HG02970 (cell line): ENCODE measurements at regions not wholly inside any gene's neighbourhood (a gene's known extent, or its start where the extent isn't known, plus 50 kb on each side); places are given as distances from the start of the nearest gene placed in this dataset.
"Not testable (repeated sequence)": the region's sequence is repeated elsewhere in the genome, so short reads cannot be mapped to it uniquely, and the experiment has no call there.

Experiments used
- ATAC-seq: cut with Tn5 transposase; IDR thresholded peaks from one replicate; pipeline ENCODE4 v1.9.1; 2021; ENCODE audit warnings: mild to moderate bottlenecking, moderate library complexity, moderate number of reproducible peaks; ENCODE audit not compliant: unreplicated experiment, low FRiP score

DNA sequence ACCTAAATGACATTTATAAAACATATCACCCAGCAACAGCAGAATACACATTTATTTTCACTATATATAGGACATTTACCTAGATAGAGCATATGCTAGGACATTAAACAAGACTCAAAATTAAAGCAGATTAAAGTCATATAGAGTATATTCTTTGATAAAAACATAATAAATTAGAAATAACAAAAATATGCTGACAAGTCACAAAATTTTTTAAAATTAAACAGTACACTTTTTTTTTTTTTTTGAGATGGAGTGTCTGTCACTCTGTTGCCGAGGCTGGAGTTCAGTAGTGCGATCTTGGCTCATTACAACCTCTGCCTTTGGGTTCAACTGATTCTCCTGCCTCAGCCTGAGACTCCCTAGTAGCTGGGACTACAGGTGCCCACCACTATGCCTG, 758.9 kb upstream of the NRXN1 start:
- no peak for ATAC-seq

DNA sequence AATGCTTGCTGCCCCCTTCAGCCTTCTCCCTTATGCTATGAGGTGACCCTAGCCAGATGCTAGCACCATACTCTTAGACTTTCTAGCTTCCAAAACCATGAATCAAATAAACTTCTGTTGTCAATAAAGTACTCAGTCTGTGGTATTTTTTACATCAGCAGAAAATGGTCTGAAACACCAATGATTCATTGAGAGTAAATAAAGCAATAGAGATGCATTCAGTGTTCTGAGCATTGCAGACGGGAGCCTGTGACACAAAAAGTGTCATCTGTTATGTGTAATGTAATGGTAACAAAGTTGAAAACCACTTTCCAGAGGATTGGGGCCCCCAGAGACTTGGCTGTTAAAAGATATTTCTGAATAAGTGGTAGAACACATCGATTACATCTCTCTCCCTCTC, 758.0 kb upstream of the NRXN1 start:
- no peak for ATAC-seq

DNA sequence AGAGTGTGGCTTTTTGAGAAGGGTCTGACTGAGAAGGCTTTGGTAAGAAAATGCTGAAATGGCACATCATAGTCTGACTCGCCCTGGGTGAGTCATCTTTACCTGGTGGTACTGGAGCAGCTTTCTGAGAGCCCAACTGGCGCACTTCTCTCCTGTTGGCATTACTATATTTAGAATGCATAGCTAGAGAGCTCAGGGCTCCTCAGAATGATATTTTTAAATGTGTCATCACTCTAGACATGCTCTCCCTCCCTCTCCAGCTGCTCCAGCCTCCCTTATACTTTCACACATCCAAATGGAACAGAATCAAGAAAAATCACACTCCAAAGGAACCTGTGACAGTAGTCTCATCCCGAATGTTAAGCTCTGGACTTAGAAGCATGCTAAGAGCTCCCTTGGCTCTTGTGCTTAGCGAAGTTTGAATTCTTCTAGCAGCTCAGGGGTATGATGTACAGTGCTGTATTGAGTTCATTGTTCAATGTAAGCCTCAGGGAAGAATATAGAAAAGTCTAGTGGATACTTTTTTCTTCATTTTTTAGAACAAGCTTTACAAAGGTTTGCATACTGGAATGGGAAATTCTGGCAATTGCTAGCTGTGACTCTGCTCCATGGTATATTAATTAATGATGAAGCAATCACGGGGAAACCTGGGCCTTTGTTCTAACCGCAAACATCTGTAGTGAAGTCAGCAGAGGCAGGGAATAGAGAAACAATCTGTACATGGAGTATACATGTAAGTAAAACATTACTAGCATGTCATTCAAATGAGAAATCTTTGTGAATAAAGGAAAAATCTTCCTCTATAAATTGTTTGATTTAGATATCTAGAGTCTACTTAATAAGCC, 751.2 kb upstream of the NRXN1 start:
- ATAC-seq, result no peak

DNA sequence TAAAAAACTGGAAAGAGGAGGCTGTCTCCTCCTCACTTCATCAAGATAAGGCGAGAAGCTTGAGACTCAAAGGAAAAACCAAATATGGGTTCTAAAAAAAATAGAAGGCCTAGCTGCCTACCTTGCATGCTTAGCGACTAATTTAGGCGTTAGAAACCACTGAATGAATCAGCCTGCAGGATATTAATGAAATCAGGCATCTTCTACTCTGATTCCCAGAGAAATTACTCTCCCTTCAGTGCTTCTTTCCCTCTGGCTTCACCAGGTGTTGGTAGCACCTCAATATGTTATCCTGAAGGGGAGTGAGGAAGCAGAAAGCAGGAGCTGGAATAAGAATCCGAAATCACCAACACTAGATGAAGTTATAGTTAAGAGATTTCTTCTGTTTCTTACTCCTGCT, 749.8 kb upstream of the NRXN1 start:
- ATAC-seq, result no peak

DNA sequence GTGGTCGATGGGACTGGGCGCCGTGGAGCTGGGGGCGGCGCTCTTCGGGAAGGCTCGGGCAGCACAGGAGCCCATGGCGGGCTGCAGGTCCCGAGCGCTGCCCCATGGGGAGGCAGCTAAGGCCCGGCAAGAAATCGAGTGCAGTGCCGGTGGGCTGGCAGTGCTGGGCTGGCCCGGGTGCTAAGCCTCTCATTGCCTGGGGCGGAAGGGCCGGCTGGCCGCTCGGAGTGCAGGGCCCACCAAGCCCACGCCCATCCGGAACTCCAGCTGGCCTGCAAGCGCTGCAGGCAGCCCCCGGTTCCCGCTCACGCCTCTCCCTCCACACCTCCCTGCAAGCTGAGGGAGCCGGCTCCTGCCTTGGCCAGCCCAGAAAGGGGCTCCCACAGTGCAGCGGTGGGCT, 748.4 kb upstream of the NRXN1 start:
- ATAC-seq, result no peak

DNA sequence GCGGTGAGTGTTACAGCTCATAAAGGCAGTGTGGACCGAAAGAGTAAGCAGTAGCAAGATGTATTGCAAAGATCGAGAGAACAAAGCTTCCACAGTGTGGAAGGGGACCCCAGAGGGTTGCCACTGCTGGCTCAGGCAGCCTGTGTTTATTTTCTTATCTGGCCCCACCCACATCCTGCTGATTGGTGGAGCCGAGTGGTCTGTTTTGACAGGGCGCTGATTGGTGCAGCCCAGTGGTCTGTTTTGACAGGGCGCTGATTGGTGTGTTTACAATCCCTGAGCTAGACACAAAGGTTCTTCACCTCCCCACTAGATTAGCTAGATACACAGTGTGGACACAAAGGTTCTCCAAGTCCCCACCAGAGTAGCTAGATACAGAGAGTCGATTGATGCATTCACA, 747.8 kb upstream of the NRXN1 start:
- not testable (repeated sequence) for ATAC-seq

DNA sequence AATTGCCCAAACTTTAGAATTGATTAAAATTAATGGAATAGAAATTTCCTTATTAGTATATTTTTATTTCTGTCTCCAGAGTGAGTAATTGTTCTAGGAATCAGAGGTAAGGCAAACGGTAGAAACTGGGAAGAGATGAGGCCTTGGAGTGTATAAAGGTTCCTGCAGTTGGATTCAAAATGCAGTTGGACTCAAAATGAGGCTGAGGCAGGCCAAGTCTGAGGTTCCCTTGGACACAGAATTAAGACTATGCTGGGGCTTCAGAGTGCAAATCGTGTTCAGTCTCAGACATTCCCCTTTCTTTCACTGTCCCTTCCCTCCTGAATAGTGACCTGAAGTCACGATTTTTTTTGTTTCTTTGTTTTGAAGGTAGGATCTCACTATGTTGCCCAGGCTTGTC, 746.9 kb upstream of the NRXN1 start:
- no peak for ATAC-seq

DNA sequence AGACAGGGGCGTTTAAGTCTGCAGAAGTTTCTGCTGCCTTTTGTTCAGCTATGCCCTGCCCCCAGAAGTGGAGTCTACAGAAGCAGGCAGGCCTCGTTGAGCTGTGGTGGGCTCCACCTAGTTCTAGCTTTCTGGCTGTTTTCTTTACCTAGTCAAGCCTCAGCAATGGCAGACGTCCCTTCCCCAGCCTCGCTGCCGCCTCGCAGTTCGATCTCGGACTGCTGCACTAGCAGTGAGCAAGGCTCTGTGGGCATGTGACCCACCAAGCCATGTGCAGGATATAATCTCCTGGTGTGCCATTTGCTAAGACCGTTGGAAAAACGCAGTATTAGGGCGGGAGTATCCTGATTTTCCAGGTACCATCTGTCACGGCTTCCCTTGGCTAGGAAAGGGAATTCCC, 742.7 kb upstream of the NRXN1 start:
- ATAC-seq, result not testable (repeated sequence)

DNA sequence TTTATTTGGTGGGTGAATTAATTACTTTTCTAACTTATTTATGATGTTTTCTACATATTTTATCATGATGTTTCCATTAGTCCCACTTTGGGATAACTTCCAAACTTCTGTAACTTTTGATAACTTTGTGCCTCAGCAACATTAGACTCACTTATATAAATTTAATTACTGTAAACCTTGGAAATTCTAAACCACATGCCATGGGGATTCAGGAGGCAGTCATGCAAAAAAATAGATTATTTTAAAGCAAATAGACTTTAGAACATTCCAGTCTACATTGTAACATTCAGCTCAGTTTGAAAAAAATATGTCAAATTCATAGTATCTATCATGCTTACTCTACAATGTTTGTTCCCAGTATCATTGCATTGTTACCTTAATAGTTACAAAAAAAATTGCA, 728.5 kb upstream of the NRXN1 start:
- ATAC-seq, result no peak

DNA sequence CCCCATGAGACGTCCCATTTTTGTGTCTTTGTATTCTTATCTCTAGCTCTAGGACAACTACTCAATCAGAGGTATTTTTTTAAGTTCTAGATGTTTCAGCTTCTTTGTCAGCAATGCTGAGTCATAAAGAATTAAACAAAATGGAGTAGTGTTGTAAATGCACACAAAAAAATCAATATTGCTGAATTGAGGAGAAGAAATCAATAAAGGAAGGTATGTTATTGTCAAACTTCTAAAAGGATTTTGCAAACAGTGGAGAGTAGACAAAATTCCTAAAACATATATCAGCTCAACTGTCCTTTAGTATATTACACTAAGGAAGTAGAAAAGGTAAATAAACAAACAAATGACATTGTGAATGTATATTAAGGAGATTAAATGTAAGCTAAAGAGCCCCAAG, 726.1 kb upstream of the NRXN1 start:
- no peak for ATAC-seq

DNA sequence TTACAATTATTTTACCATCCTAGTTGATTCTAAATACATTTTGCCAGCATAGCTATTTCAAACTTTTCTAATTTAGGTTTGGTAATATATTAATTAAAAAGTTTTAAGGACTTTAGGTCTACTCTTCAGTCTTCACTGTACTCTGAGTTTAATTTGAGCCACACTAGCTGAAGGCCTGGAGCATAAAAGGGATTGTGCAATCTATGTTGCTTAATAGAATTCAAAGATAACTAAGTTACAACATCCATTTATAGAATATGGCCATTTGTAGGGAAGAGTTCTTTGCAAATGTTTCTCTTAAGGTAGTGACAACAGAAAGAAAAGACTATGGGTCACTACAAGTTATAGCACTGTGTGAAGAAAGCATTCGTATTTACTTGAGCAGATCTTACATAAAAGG, 702.2 kb upstream of the NRXN1 start:
- ATAC-seq, result no peak

DNA sequence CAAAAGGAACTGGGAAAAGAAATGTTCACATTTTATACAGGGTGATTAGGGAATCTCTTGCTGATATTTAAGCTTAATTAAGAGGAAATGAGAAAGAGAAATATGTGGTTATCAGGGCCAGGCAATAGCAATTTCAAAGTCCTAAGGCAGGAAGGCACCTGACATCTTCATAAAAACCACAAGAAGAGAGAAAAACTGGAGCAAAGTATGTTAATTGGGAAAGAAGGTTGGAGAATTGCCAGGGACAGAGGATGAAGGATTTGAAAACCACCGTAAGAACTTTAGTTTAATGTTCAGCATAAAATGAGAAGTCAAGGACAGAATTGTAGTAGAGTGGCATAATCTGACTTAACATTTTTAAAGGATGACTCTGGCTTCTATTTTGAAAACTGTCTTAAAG, 691.8 kb upstream of the NRXN1 start:
- ATAC-seq, result no peak

DNA sequence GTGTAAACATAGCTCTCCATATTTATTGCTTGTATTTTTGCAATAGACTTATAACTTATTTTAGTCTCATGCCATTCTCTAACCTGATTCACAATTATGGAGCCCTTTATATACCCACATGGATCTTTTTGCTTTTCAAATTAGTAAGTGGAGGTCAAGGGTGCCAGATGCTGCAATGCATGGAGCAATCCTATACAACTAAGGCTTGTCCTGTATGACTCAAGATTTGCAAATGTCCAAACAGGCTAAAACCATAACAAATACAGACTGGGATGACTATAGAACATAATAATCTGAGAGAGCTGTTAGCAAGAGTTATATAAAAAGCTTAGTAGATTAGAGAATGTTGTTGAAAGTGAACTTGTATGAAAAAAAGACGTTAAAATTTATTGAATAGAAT, 690.4 kb upstream of the NRXN1 start:
- ATAC-seq, result no peak

DNA sequence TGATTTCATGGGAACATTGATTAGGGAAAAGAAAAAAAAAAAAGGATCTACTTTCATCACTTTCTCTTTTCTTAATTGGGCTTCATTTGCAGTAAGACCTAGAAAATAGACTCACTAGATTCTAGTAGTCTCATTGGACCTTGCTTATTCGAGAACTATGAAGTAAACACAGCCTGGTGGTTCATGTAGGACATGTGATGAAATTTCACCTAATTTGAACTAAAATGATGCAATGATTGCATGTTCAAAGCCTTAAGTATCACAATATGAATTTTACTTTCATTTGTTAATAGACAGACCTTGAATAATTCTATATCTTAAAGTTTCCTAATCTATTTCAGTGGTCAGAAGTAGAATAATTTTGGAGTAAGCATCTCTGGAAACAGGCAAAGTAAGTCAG, 688.9 kb upstream of the NRXN1 start:
- no peak for ATAC-seq

DNA sequence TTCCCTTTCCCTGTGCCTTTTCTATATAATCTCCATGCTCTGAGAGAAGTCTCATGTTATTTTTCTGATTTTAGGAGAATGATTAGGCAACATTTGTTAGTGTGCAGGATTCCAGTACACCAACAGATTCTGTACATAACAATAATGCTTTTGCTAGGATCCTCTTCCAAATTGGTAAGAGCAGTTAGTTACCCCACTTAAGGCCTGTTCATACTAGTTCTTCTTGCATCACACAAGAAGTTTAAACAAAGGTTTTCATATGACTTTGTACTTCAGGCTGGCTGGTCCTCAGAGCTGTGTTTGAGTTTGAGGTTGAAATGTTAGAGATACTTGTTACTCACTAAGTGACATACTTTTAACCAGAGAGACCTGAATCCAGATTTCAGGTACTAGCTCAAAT, 686.9 kb upstream of the NRXN1 start:
- no peak for ATAC-seq

DNA sequence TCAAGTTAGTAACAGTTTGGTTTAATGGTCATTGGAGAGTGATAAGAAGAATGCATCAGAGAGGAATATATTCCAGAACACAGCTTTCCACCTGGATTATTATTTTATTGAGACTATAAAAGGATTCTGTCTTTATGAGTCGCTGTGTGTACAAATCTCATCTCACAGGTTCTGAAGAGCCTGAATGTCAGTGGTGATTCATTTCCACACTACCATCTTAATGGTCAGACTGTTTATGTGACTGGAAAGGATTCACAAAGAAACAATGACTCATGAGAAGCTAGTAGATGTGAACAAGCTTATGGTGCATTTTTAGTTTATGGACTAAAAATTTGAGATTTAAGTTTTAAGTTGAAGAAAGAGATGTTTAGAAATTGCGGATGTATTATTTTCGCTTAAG, 685.4 kb upstream of the NRXN1 start:
- no peak for ATAC-seq

DNA sequence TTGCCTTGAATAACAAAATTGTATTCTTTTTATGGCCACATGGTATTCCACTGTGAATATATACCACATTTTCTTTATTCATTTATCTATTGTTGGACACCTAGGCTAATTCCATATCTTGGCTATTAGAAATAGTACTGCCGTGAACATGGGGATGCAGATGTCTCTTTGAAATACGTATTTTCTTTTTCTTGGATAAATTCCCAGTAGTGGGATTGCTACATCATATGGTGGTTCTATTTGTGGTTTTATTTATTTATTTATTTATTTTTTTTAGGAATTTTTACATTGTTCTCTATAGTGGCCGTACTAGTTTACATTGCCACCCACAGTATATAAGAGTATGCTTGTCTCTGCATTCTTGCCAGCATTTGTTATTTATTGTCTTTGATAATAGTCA, 679.8 kb upstream of the NRXN1 start:
- no peak for ATAC-seq

DNA sequence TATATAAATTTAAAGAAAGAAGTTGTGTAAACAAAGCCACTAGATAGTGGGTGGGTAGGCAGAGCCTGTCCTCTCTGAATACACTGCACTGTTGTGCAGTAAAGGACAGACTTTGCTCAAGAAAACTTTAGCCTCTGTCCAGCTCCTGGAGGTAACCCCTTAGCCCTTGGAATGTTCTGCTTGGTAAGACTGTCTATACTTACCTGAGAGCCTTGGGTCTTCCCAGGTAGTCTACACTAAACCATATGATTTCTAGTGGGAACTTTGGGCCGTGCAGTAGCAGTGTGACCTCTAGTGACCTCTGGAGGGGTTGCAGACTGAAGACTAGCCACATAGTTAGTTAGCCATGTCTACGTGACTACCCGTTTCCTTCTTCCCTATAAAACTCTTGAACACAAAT, 678.3 kb upstream of the NRXN1 start:
- ATAC-seq, result no peak

DNA sequence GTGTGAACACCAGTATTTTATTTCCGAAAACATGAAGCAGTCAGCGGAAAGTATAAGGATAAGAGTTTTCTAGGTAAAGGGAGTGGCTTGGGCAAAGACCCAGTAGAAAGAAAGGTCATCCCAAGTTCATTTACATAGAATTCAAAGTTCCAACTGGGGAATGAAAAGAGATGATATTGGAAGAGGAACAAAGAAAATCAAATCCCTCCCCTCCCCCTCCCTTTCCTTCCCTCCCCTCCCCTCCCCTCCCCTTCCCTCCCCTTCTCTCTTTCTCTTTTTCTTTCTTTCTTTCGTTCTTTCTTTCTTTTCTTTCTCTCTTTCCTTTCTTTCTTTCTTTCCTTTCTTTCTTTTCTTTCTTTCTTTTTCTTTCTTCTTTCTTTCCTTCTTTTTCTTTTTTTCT, 675.7 kb upstream of the NRXN1 start:
- no peak for ATAC-seq

DNA sequence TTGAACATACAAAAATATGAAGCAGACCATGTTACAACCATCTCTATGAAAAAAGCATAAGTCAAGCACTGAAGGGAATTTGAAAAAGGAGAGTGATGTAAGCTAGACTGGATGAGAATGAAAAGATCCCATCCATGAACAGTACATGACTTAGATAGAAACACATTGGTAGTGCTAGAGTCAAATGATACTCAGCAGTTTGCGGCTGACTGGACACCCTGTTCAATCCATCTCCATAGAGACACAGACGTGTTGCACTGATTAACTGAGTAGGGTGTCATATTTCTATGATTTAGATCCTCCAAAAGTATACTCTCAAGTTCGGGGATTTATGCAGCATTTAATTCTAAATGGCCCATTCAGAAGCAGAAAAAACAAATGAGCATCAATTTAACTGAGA, 674.3 kb upstream of the NRXN1 start:
- no peak for ATAC-seq

DNA sequence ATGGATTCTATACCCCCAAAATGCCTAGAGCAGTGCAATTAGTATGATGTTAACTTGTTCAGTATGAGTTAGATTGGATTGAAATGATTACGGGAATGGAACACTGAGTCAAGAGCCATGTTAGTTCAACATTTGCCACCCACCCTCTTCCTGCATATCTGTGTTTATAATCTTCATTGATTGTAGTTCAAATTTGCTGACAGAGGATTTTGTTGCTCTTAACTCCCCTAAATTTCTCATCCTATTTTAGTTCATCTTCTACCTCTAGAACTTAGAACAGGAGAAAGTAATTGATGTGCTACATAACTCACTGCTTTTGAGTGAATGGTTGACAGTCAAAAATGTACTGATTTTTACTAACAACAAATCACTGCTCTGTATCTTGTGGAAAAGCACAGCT, 673.5 kb upstream of the NRXN1 start:
- no peak for ATAC-seq

DNA sequence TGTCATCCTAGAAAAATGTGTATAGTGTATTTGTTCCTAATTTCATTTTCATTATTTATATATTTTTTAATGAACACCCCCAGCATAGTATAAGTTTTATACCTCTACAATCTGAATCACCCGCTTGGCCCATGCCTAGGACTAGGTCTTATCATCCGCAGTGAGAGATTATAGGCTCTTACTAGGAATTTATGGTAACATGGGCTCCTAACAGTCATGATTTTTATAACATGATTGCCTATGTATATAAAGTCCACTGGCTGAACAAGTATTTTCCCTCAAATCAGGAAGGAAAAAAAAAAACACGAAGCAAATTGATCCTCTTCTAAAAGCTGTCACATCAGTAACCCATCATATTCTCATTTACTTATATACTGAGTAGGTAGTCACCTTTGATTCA, 666.1 kb upstream of the NRXN1 start:
- ATAC-seq, result no peak

DNA sequence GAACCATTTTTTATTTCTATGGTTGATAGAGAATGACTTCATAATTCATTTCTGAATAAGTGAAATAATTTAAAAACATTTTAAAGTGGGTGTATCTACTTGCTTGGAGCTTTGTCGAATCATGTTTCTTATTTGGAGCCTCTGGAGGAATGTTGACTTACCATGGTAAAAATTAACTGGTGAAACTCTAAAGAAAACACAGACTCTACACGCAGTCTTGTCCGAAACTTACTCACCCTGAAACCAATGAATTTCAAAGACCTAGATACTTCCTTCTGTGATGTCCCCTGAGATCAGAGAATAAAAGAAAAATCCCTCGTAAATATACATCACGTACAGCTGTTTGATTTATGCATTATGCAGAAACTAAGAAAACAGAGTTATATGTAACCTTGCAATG, 665.2 kb upstream of the NRXN1 start:
- no peak for ATAC-seq
